ENCODE measurements at regions not wholly inside any gene's neighbourhood (a gene's known extent, or its start where the extent isn't known, plus 50 kb on each side); places are given as distances from the start of the nearest gene placed in this dataset.

DNA sequence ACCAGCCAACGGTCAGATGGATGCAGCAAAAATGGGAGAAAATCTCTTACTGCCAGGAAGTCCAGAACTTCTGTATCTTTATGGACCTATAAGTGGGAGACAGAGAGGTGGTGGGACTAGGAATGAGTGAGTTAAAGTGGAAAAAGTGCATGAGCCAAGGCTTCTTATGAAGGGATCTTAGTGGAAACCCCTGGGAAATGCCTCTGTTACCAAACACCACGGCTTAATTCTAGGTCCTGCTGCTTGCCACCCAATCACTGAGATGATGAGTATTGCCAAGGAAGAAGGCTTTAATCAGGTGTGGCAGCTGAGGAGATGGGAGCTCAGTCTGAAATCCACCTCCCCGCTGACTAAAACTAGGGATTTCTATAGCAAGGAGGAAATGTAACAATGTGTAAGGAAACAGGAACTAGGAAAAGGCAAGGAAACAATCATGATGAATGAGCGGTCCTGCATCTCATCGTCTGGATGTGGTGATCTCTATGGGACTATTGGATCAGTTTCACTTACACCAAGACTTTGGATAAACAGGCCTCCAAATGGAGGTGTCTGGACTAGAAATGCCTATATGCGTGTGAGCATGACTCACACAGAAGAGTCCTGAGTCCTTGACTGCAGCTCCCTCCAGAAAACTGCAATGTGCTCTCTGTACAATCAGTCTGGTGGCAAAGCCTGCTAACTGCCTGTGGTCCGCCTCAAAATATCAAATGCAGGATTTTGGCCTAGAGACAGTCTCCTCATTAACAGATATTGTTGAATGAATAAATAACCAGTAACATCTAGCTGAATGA, 98.2 kb upstream of the PRR16 start:
- Mint-ChIP-seq H3K36me3 (ENCODE audit: low read depth) (no peaks in the 10 kb centered on the region), H3K4me1 (ENCODE audit: low read depth) (peaks cover 4% of the 10 kb centered on the region), H3K9me3 (ENCODE audit: low read depth) (no peaks in the 10 kb centered on the region), H3K4me3 (ENCODE audit: unreplicated experiment) (no peak overlapping the region), H3K27me3 (ENCODE audit: low read depth) (peaks cover 4% of the 10 kb centered on the region), H3K27ac (ENCODE audit: unreplicated experiment) (no peak overlapping the region)
- TF ChIP-seq, protein P1, sequence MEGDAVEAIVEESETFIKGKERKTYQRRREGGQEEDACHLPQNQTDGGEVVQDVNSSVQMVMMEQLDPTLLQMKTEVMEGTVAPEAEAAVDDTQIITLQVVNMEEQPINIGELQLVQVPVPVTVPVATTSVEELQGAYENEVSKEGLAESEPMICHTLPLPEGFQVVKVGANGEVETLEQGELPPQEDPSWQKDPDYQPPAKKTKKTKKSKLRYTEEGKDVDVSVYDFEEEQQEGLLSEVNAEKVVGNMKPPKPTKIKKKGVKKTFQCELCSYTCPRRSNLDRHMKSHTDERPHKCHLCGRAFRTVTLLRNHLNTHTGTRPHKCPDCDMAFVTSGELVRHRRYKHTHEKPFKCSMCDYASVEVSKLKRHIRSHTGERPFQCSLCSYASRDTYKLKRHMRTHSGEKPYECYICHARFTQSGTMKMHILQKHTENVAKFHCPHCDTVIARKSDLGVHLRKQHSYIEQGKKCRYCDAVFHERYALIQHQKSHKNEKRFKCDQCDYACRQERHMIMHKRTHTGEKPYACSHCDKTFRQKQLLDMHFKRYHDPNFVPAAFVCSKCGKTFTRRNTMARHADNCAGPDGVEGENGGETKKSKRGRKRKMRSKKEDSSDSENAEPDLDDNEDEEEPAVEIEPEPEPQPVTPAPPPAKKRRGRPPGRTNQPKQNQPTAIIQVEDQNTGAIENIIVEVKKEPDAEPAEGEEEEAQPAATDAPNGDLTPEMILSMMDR (IDR thresholded peaks at IDR 0.05), result no peak
- no peak for DNase-seq (ENCODE audit: low spot score)

- H3K36me3 Mint-ChIP-seq (ENCODE audit: low read depth), result no peaks in the 10 kb centered on the region
- no peaks in the 10 kb centered on the region for H3K9me3 Mint-ChIP-seq (ENCODE audit: low read depth)
- H3K27me3 Mint-ChIP-seq (ENCODE audit: low read depth), result no peaks in the 10 kb centered on the region
- H3K4me3 Mint-ChIP-seq (ENCODE audit: unreplicated experiment), result no peak overlapping the region
- H3K27ac Mint-ChIP-seq (ENCODE audit: unreplicated experiment), result no peak overlapping the region
- peaks cover 7% of the 10 kb centered on the region for H3K4me1 Mint-ChIP-seq (ENCODE audit: low read depth)
- DNase-seq (ENCODE audit: low spot score), result no peak
- TF ChIP-seq, protein P1 (IDR thresholded peaks at IDR 0.05), result no peak
Measured at GRCh38 chr5:120367896-120368634, 96.0 kb upstream of the PRR16 start.

DNA sequence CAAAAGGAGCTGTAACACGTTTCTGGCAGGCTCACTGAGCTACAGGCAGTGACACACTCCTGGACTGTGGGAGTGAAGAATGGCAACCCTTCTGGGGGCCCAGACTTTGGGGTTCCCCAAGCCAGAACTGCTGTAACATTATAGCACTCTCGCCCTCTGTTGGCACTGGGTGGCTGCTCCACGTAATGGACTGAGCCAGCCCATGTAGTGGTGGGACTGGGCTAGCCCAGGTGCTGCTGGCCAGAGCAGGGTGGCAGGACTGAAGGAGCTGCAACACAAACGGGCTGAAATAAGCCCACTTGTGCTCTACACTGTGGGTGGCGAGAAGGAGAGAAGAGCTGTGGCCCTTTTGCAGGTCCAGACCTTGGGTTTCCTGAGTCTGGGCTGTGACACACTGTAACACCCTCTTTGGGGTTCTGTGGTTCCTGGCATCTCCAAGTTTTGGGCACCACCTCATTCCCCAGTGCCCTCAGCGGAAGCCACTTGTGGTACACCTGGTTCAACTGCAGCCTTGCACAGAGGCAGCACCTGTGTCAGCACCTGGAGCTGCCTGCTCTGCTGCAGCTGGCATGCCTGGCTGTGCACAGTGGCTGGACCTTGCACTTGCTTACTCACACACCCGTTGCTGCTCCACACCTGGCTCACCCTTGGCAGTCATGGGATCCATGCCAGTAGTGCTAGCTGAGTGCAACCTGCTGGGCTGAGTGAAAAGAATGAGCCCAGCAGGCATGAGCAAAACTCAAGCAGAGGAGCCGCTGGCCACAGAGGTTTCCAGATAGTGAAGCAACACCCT, 95.0 kb upstream of the PRR16 start:
- no peak overlapping the region for H3K27ac Mint-ChIP-seq (ENCODE audit: unreplicated experiment)
- no peaks in the 10 kb centered on the region for H3K9me3 Mint-ChIP-seq (ENCODE audit: low read depth)
- H3K36me3 Mint-ChIP-seq (ENCODE audit: low read depth), result no peaks in the 10 kb centered on the region
- no peak overlapping the region for H3K4me3 Mint-ChIP-seq (ENCODE audit: unreplicated experiment)
- DNase-seq (ENCODE audit: low spot score), result no peak
- no peaks in the 10 kb centered on the region for H3K27me3 Mint-ChIP-seq (ENCODE audit: low read depth)
- peaks cover 7% of the 10 kb centered on the region for H3K4me1 Mint-ChIP-seq (ENCODE audit: low read depth)
- TF ChIP-seq, protein P1 (IDR thresholded peaks at IDR 0.05), result no peak

DNA sequence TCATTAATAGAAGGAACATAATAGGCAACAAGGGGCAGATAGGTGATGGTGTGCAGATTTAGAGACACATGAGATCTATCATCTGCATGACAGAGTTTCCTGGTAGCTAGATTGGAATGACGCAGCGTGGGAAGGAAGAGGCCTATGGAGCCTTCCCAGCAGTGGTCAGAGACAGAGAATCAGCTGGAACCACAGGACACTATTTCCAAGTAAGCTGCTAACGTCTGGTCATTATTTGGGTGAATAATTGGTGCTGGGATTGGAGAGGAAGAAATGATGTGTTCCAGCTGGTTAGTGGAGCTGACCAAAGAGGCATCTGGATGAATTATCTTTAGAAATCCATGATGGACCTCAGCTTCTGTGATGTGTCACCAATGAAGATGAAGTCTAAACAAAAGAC, 91.2 kb upstream of the PRR16 start:
- Mint-ChIP-seq H3K4me3 (ENCODE audit: unreplicated experiment) (no peak overlapping the region), H3K9me3 (ENCODE audit: low read depth) (peaks cover 5% of the 10 kb centered on the region), H3K27ac (ENCODE audit: unreplicated experiment) (no peak overlapping the region), H3K4me1 (ENCODE audit: low read depth) (peaks cover 2% of the 10 kb centered on the region), H3K27me3 (ENCODE audit: low read depth) (peaks cover 2% of the 10 kb centered on the region), H3K36me3 (ENCODE audit: low read depth) (peaks cover 4% of the 10 kb centered on the region)
- TF ChIP-seq, protein P1 (IDR thresholded peaks at IDR 0.05), result no peak
- no peak for DNase-seq (ENCODE audit: low spot score)

DNA sequence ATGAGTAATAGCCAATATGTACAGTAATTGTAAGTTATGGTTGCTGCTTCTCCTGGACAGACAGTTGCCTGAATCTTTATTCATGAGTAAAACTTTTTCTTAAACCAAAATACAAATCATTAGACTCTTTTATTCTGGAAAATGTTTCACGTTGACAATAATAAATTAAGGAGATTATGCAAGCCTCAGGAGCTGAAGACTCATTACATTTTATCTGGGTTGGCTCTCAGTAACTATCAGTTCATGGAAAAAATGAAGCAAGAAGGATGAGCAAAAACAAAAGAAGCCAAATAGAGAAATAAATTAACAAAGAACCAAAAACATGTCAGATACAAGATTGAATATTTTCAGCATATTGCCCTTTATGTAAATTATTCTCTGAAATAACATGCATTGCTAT, 88.9 kb upstream of the PRR16 start:
- TF ChIP-seq, protein P1 (IDR thresholded peaks at IDR 0.05), result no peak
- Mint-ChIP-seq H3K4me3 (ENCODE audit: unreplicated experiment) (no peak overlapping the region), H3K36me3 (ENCODE audit: low read depth) (peaks cover 5% of the 10 kb centered on the region), H3K27ac (ENCODE audit: unreplicated experiment) (no peak overlapping the region), H3K27me3 (ENCODE audit: low read depth) (peaks cover 2% of the 10 kb centered on the region), H3K4me1 (ENCODE audit: low read depth) (peaks cover 2% of the 10 kb centered on the region), H3K9me3 (ENCODE audit: low read depth) (peaks cover 16% of the 10 kb centered on the region)
- no peak for DNase-seq (ENCODE audit: low spot score)

Measured in chondrocyte (in vitro differentiated cells).